ENCODE measurements at regions not wholly inside any gene's neighbourhood (a gene's known extent, or its start where the extent isn't known, plus 50 kb on each side); places are given as distances from the start of the nearest gene placed in this dataset.

DNA sequence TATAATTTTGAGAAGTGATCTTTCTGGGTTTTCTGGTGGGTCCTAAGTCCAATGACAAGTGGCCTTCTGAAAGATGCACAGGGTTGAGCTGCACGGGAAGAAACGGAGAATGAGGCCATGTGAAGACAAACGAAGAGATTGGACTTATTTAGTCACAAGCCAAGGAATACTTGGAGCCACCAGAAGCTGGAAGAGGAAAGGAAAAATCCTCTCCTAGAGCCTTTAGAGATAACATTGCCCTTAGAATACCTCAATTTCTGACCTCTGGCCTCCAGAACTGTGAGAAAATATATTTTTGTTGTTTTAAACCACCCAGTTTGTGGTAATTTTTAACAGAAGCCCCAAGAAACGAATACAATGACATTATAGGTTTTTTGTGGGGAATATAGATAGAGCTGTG is 360.5 kb upstream of the TARS1 start:
- no peak for TF ChIP-seq ZNF707 (CRISPR knock-in tag; conservative IDR thresholded peaks at IDR 0.05)
- no peak for TF ChIP-seq TOE1 (IDR thresholded peaks at IDR 0.05; ENCODE audit: borderline replicate concordance)
- no peak for TF ChIP-seq TOE1 (CRISPR knock-in tag; IDR thresholded peaks at IDR 0.05; ENCODE audit: borderline replicate concordance, low read depth)
- no peak for TF ChIP-seq HNRNPUL1 (IDR thresholded peaks at IDR 0.05; ENCODE audit: low read length)
- TF ChIP-seq STAT5B (CRISPR knock-in tag; IDR thresholded peaks at IDR 0.05): no peak
- no peak for TF ChIP-seq KDM1A (IDR thresholded peaks at IDR 0.05)
- TF ChIP-seq, protein P1, sequence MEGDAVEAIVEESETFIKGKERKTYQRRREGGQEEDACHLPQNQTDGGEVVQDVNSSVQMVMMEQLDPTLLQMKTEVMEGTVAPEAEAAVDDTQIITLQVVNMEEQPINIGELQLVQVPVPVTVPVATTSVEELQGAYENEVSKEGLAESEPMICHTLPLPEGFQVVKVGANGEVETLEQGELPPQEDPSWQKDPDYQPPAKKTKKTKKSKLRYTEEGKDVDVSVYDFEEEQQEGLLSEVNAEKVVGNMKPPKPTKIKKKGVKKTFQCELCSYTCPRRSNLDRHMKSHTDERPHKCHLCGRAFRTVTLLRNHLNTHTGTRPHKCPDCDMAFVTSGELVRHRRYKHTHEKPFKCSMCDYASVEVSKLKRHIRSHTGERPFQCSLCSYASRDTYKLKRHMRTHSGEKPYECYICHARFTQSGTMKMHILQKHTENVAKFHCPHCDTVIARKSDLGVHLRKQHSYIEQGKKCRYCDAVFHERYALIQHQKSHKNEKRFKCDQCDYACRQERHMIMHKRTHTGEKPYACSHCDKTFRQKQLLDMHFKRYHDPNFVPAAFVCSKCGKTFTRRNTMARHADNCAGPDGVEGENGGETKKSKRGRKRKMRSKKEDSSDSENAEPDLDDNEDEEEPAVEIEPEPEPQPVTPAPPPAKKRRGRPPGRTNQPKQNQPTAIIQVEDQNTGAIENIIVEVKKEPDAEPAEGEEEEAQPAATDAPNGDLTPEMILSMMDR (IDR thresholded peaks at IDR 0.05 in 2 of 3, conservative IDR thresholded peaks at IDR 0.05 in 1 of 3; ENCODE audit: insufficient read depth in 2 of 3, low read depth in 1 of 3, low read length in 3 of 3): no peak
- TF ChIP-seq ZFP30 (CRISPR knock-in tag; IDR thresholded peaks at IDR 0.05; ENCODE audit: borderline replicate concordance): no peak
- TF ChIP-seq, protein P2, sequence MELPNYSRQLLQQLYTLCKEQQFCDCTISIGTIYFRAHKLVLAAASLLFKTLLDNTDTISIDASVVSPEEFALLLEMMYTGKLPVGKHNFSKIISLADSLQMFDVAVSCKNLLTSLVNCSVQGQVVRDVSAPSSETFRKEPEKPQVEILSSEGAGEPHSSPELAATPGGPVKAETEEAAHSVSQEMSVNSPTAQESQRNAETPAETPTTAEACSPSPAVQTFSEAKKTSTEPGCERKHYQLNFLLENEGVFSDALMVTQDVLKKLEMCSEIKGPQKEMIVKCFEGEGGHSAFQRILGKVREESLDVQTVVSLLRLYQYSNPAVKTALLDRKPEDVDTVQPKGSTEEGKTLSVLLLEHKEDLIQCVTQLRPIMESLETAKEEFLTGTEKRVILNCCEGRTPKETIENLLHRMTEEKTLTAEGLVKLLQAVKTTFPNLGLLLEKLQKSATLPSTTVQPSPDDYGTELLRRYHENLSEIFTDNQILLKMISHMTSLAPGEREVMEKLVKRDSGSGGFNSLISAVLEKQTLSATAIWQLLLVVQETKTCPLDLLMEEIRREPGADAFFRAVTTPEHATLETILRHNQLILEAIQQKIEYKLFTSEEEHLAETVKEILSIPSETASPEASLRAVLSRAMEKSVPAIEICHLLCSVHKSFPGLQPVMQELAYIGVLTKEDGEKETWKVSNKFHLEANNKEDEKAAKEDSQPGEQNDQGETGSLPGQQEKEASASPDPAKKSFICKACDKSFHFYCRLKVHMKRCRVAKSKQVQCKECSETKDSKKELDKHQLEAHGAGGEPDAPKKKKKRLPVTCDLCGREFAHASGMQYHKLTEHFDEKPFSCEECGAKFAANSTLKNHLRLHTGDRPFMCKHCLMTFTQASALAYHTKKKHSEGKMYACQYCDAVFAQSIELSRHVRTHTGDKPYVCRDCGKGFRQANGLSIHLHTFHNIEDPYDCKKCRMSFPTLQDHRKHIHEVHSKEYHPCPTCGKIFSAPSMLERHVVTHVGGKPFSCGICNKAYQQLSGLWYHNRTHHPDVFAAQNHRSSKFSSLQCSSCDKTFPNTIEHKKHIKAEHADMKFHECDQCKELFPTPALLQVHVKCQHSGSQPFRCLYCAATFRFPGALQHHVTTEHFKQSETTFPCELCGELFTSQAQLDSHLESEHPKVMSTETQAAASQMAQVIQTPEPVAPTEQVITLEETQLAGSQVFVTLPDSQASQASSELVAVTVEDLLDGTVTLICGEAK (IDR thresholded peaks at IDR 0.05): no peak
- TF ChIP-seq, protein P2 (CRISPR knock-in tag; IDR thresholded peaks at IDR 0.05): no peak
- no peak for TF ChIP-seq TEAD4 (IDR thresholded peaks at IDR 0.05; ENCODE audit: low read length)
- TF ChIP-seq TEAD4 (CRISPR knock-in tag; IDR thresholded peaks at IDR 0.05; ENCODE audit: borderline replicate concordance): no peak
- no peak for TF ChIP-seq POLR2A (conservative IDR thresholded peaks at IDR 0.05)
- TF ChIP-seq ZNF354B (CRISPR knock-in tag; IDR thresholded peaks at IDR 0.05): no peak
- TF ChIP-seq, protein P3, sequence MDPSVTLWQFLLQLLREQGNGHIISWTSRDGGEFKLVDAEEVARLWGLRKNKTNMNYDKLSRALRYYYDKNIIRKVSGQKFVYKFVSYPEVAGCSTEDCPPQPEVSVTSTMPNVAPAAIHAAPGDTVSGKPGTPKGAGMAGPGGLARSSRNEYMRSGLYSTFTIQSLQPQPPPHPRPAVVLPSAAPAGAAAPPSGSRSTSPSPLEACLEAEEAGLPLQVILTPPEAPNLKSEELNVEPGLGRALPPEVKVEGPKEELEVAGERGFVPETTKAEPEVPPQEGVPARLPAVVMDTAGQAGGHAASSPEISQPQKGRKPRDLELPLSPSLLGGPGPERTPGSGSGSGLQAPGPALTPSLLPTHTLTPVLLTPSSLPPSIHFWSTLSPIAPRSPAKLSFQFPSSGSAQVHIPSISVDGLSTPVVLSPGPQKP (CRISPR knock-in tag; IDR thresholded peaks at IDR 0.05): no peak
- no peak for TF ChIP-seq CTBP1 (IDR thresholded peaks at IDR 0.05; ENCODE audit: borderline replicate concordance)
